ENCODE measurements at regions not wholly inside any gene's neighbourhood (a gene's known extent, or its start where the extent isn't known, plus 50 kb on each side); places are given as distances from the start of the nearest gene placed in this dataset.

- H3K27ac ChIP-seq (replicated peaks in 1 of 4), result no peak overlapping the region
Measured at GRCh38 chr11:11122749-11123148, 230.3 kb downstream of the CSNK2A3 start.

GRCh38 chr11:11119917-11120316, 233.1 kb downstream of the CSNK2A3 start:
- intact Hi-C loops (cut with DNase I), result no loop called here
- TF ChIP-seq POLR2A (IDR thresholded peaks at IDR 0.05; ENCODE audit: low read depth), result no peak
- TF ChIP-seq POLR2AphosphoS5 (IDR thresholded peaks at IDR 0.05), result no peak
- TF ChIP-seq CTCF (IDR thresholded peaks at IDR 0.05), result no peak
- no peak for TF ChIP-seq EP300 (IDR thresholded peaks at IDR 0.05)
- no peak for DNase-seq (ENCODE audit: extremely low spot score)
- Histone ChIP-seq H3K27ac (replicated peaks in 1 of 4) (no peak overlapping the region), H3K27me3 (no peaks in the 10 kb centered on the region), H3K4me1 (no peaks in the 10 kb centered on the region), H3K9me3 (no peaks in the 10 kb centered on the region), H3K36me3 (no peaks in the 10 kb centered on the region), H3K4me3 (no peak overlapping the region)
- WGBS, result 98% methylated on average over 1 of the region's 1 CpG

More at GRCh38 chr11:11122749-11123148, 230.3 kb downstream of the CSNK2A3 start:
- Histone ChIP-seq H3K4me1 (no peaks in the 10 kb centered on the region), H3K27me3 (no peaks in the 10 kb centered on the region), H3K4me3 (no peak overlapping the region), H3K9me3 (no peaks in the 10 kb centered on the region), H3K36me3 (no peaks in the 10 kb centered on the region)
- DNase-seq (ENCODE audit: extremely low spot score), result no peak
- WGBS, result 90% methylated on average over 1 of the region's 1 CpG
- TF ChIP-seq EP300 (IDR thresholded peaks at IDR 0.05), result no peak
- TF ChIP-seq CTCF (IDR thresholded peaks at IDR 0.05), result no peak
- TF ChIP-seq POLR2A (IDR thresholded peaks at IDR 0.05; ENCODE audit: low read depth), result no peak
- no peak for TF ChIP-seq POLR2AphosphoS5 (IDR thresholded peaks at IDR 0.05)
- intact Hi-C loops (cut with DNase I), result no loop called here

- no peak overlapping the region for H3K27ac ChIP-seq (replicated peaks in 1 of 4)
- WGBS, result 88% methylated on average over 3 of the region's 3 CpGs
- intact Hi-C loops (cut with DNase I), result no loop called here
- no peak for TF ChIP-seq EP300 (IDR thresholded peaks at IDR 0.05)
- peaks cover 0 to 9% (median 4%) of the 10 kb centered on the region in 4 donors for H3K9me3 ChIP-seq
- no peak overlapping the region for H3K4me3 ChIP-seq
- DNase-seq (ENCODE audit: extremely low spot score), result no peak
- no peaks in the 10 kb centered on the region for H3K27me3 ChIP-seq
- no peaks in the 10 kb centered on the region for H3K36me3 ChIP-seq
- no peaks in the 10 kb centered on the region for H3K4me1 ChIP-seq
Measured at GRCh38 chr11:11117730-11118129, 235.3 kb downstream of the CSNK2A3 start.

- no peaks in the 10 kb centered on the region for H3K4me1 ChIP-seq
- DNase-seq (ENCODE audit: extremely low spot score), result no peak
- intact Hi-C loops (cut with DNase I), result no loop called here
- H3K4me3 ChIP-seq, result no peak overlapping the region
- no peaks in the 10 kb centered on the region for H3K27me3 ChIP-seq
- H3K27ac ChIP-seq (replicated peaks in 1 of 4), result no peak overlapping the region
- 95% methylated on average over 3 of the region's 3 CpGs for WGBS
- TF ChIP-seq CTCF (IDR thresholded peaks at IDR 0.05) (no peak), EP300 (IDR thresholded peaks at IDR 0.05) (no peak), POLR2AphosphoS5 (IDR thresholded peaks at IDR 0.05) (no peak), POLR2A (IDR thresholded peaks at IDR 0.05; ENCODE audit: low read depth) (no peak)
- no peaks in the 10 kb centered on the region for H3K36me3 ChIP-seq
- peaks cover 0 to 10% (median 5%) of the 10 kb centered on the region in 4 donors for H3K9me3 ChIP-seq
Measured at GRCh38 chr11:11115475-11115874, 237.6 kb downstream of the CSNK2A3 start.

- intact Hi-C loops (cut with DNase I), result no loop called here
- Histone ChIP-seq H3K27me3 (no peaks in the 10 kb centered on the region), H3K4me3 (no peak overlapping the region), H3K4me1 (no peaks in the 10 kb centered on the region), H3K9me3 (peaks cover 0 to 10% (median 5%) of the 10 kb centered on the region in 4 donors), H3K36me3 (no peaks in the 10 kb centered on the region), H3K27ac (replicated peaks in 1 of 4) (no peak overlapping the region)
- 60% methylated on average over 1 of the region's 1 CpG for WGBS
- TF ChIP-seq POLR2A (IDR thresholded peaks at IDR 0.05; ENCODE audit: low read depth) (no peak), POLR2AphosphoS5 (IDR thresholded peaks at IDR 0.05) (no peak), EP300 (IDR thresholded peaks at IDR 0.05) (no peak), CTCF (IDR thresholded peaks at IDR 0.05) (no peak)
- no peak for DNase-seq (ENCODE audit: extremely low spot score)
Measured at GRCh38 chr11:11113626-11114025, 239.4 kb downstream of the CSNK2A3 start.

Data from esophagus muscularis mucosa (tissue), 4 donors.